HepG2 (cell line): ENCODE measurements at regions not wholly inside any gene's neighbourhood (a gene's known extent, or its start where the extent isn't known, plus 50 kb on each side); places are given as distances from the start of the nearest gene placed in this dataset.

ENCODE experiments used
- ATAC-seq: fragments of 200-7000 bp; cut with Tn5 transposase; 3 replicates; pipeline ENCODE4 v1.9.1; 2020; ENCODE audit warnings: mild to moderate bottlenecking, moderate library complexity
- BruUV-seq: library from RNA; stranded (reverse); fragments of 400-500 nt; replicated peaks from 2 replicates; lab custom pipeline; 2021; lab: Mats Ljungman, UMichigan
- CTCF ChIA-PET: fragments of 300-600 bp; formaldehyde crosslinking; extraction: SDS; loops from one replicate; lab custom pipeline; 2021; ENCODE audit warnings: low total read pairs, inconsistent platforms, low intra/inter-chr PET ratio; lab: Yijun Ruan, JAX
- POLR2A ChIA-PET: fragments of 350-600 bp; sonication (Branson Sonifier 250); formaldehyde crosslinking; loops from one replicate; lab custom pipeline; 2020; ENCODE audit warnings: antibody characterized with exemption, inconsistent platforms; lab: Yijun Ruan, JAX
- DNase-seq: peaks from one replicate; pipeline ENCODE4 v3.0.0-alpha.2; 2015; ENCODE audit warnings: low spot score
- FAIRE-seq: peaks from 3 replicates; lab custom pipeline; 2011; peaks lifted over from hg19 to GRCh38; lab: Jason Lieb, UNC
- H2AFZ ChIP-seq: one replicate; pipeline ENCODE4 v1.6.1; 2011; ENCODE audit warnings: low read length, inconsistent platforms
- H3K27ac ChIP-seq: fragments of 300-600 bp; 3 replicates; pipeline ENCODE4 v1.8.0; 2011; ENCODE audit warnings: mixed run types, mild to moderate bottlenecking, mixed read lengths, low read length, inconsistent platforms; ENCODE audit not compliant: insufficient read depth; ENCODE audit errors: extremely low read length
- H3K27me3 ChIP-seq, 2 experiments: fragments of 200-600 bp in 1 of 2; 2 replicates in 1 of 2; 3 replicates in 1 of 2; pipeline versions ENCODE4 v1.6.0 to v1.8.0; 2011; ENCODE audit warnings: low read length in 2 of 2, mild to moderate bottlenecking in 2 of 2, moderate library complexity in 2 of 2, inconsistent platforms in 1 of 2; ENCODE audit not compliant: insufficient read depth in 2 of 2, control insufficient read depth in 1 of 2
- H3K36me3 ChIP-seq, 2 experiments: fragments of 200-600 bp in 1 of 2; replicated peaks in 1 of 2; 2 replicates in 1 of 2; 3 replicates in 1 of 2; pipeline versions ENCODE4 v1.5.1 to v1.8.0; 2011; ENCODE audit warnings: low read length in 2 of 2, inconsistent platforms in 1 of 2; ENCODE audit not compliant: insufficient read depth in 2 of 2, control insufficient read depth in 1 of 2
- H3K4me1 ChIP-seq: 2 replicates; pipeline ENCODE4 v1.5.1; 2012; ENCODE audit warnings: low read length, inconsistent platforms; ENCODE audit not compliant: insufficient read depth
- H3K4me2 ChIP-seq: 2 replicates; pipeline ENCODE4 v1.6.0; 2011; ENCODE audit warnings: low read depth, low read length, inconsistent platforms
- H3K4me3 ChIP-seq, 3 experiments: fragments of 200-600 bp in 1 of 3; sonication (generic), shearing (Covaris generic) in 1 of 3; replicated peaks in 1 of 3; 2 replicates each; pipeline ENCODE4 v1.5.1; 2011 to 2016; ENCODE audit warnings: low read length in 3 of 3, inconsistent platforms in 2 of 3, low read depth in 2 of 3, mild to moderate bottlenecking in 2 of 3, control low read depth in 1 of 3, mixed read lengths in 1 of 3; ENCODE audit not compliant: insufficient read depth in 1 of 3
- H3K79me2 ChIP-seq: one replicate; pipeline ENCODE4 v1.6.1; 2011; ENCODE audit warnings: low read length, inconsistent platforms; ENCODE audit not compliant: insufficient read depth
- H3K9ac ChIP-seq: 2 replicates; pipeline ENCODE4 v1.6.0; 2011; ENCODE audit warnings: mild to moderate bottlenecking, low read depth, low read length, inconsistent platforms; ENCODE audit not compliant: insufficient read depth
- H3K9me3 ChIP-seq: 2 replicates; pipeline ENCODE4 v1.5.1; 2012; ENCODE audit warnings: mild to moderate bottlenecking, low read length
- H4K20me1 ChIP-seq: 2 replicates; pipeline ENCODE4 v1.6.0; 2011; ENCODE audit warnings: inconsistent platforms, mild to moderate bottlenecking, low read length, moderate library complexity; ENCODE audit not compliant: insufficient read depth
- PITX1 ChIP-seq: sonication (generic); formaldehyde crosslinking; IDR thresholded peaks from 2 replicates; pipeline ENCODE4 v1.5.1; 2020; ENCODE audit warnings: mild to moderate bottlenecking, missing genetic modification reagents
- USF2 ChIP-seq, 2 experiments: sonication (generic) in 1 of 2; formaldehyde crosslinking in 1 of 2; IDR thresholded peaks; 2 replicates each; pipeline versions ENCODE4 v1.5.1 to v1.6.1; 2011 to 2020; ENCODE audit warnings: borderline replicate concordance in 1 of 2, low read depth in 1 of 2, low read length in 1 of 2, mild to moderate bottlenecking in 1 of 2, missing genetic modification reagents in 1 of 2, moderate library complexity in 1 of 2
- ZNF382 ChIP-seq: sonication (generic); formaldehyde crosslinking; IDR thresholded peaks from 2 replicates; pipeline ENCODE4 v1.5.0; 2020; ENCODE audit warnings: missing genetic modification reagents, mild to moderate bottlenecking, borderline replicate concordance
- ZNF431 ChIP-seq: sonication (generic); formaldehyde crosslinking; IDR thresholded peaks from 2 replicates; pipeline ENCODE4 v1.9.0; 2022; ENCODE audit warnings: missing genetic modification reagents, low read depth, mild to moderate bottlenecking, borderline replicate concordance
- ZNF720 ChIP-seq: sonication (generic); formaldehyde crosslinking; IDR thresholded peaks from 2 replicates; pipeline ENCODE4 v1.4.0; 2020; ENCODE audit warnings: missing genetic modification reagents
- ZNF766 ChIP-seq: sonication (generic); formaldehyde crosslinking; IDR thresholded peaks from 2 replicates; pipeline ENCODE4 v1.5.0; 2020; ENCODE audit warnings: missing genetic modification reagents, borderline replicate concordance
- WGBS: methylation state at CpG from one replicate; pipeline ENCODE4 v1.1.6; 2017; ENCODE audit warnings: low lambda C conversion rate; 5-methylcytosine and 5-hydroxymethylcytosine counted together
- in situ Hi-C: cut with HindIII; loops from 2 replicates; pipeline ENCODE4 v1.10.0; 2017; ENCODE audit warnings: low pct_unique_long_range_greater_than_20kb; ENCODE audit not compliant: extremely low pct_ligation_motif_present
- intact Hi-C: fragments of 100-400 bp; cut with micrococcal nuclease; formaldehyde crosslinking; loops from one replicate; pipeline ENCODE4 v1.10.0; 2022; ENCODE audit not compliant: unreplicated experiment

GRCh38 chr5:42235837-42236236, 187.4 kb upstream of the GHR start (continued):
- TF ChIP-seq ZNF431 (CRISPR knock-in tag) (no peak), ZNF720 (CRISPR knock-in tag) (no peak), ZNF382 (CRISPR knock-in tag) (no peak), PITX1 (CRISPR knock-in tag) (no peak), ZNF766 (CRISPR knock-in tag) (no peak)

GRCh38 chr5:42241636-42242035, 181.6 kb upstream of the GHR start:
- Histone ChIP-seq H3K9me3 (no peaks in the 10 kb centered on the region), H2AFZ (no peak overlapping the region), H3K27ac (no peak overlapping the region), H3K4me2 (no peak overlapping the region), H3K36me3 (no peaks in the 10 kb centered on the region), H4K20me1 (no peaks in the 10 kb centered on the region), H3K79me2 (no peaks in the 10 kb centered on the region), H3K9ac (no peak overlapping the region), H3K27me3 (no peaks in the 10 kb centered on the region; a peak in 1 of 5 replicates), H3K4me1 (no peaks in the 10 kb centered on the region), H3K4me3 (no peak overlapping the region)
- no TSS peak for BruUV-seq
- DNase-seq = no peak
- TF ChIP-seq USF2 (IDR thresholded peaks at IDR 0.05; ENCODE audit: low read depth, low read length) (no peak), USF2 (CRISPR knock-in tag; IDR thresholded peaks at IDR 0.05; ENCODE audit: borderline replicate concordance) (no peak)
- intact Hi-C loops = no loop called here
- POLR2A ChIA-PET = no interaction called here
- 0% methylated on average over 2 of the region's 2 CpGs for WGBS
- CTCF ChIA-PET = no interaction called here
- FAIRE-seq = no peak
- no peak for ATAC-seq
- in situ Hi-C loops = no loop called here
